K562 (cell line): ENCODE measurements at regions not wholly inside any gene's neighbourhood (a gene's known extent, or its start where the extent isn't known, plus 50 kb on each side); places are given as distances from the start of the nearest gene placed in this dataset.

Experiments
- ATAC-seq: fragments of 200-7000 bp; cut with Tn5 transposase; 3 replicates; pipeline ENCODE4 v1.9.1; 2020; ENCODE audit warnings: moderate library complexity
- BruUV-seq: library from RNA; stranded (reverse); fragments of 400-500 nt; replicated peaks from 2 replicates; lab custom pipeline; 2021; lab: Mats Ljungman, UMichigan
- CTCF ChIA-PET: fragments of 300-600 bp; formaldehyde crosslinking; extraction: SDS; loops from one replicate; lab custom pipeline; 2021; ENCODE audit warnings: low intra/inter-chr PET ratio; lab: Yijun Ruan, JAX
- POLR2A ChIA-PET: fragments of 300-600, 350-650 bp; sonication (Branson Sonifier 250); formaldehyde crosslinking; extraction: SDS; loops from one replicate; lab custom pipeline; 2021; ENCODE audit warnings: antibody characterized with exemption, inconsistent platforms; lab: Yijun Ruan, JAX
- DNase-seq, 4 experiments: peaks; one replicate each; pipeline versions ENCODE4 v3.0.0 to v3.0.0-alpha.2; 2011 to 2018; ENCODE audit warnings: low spot score in 3 of 4, mixed read lengths in 3 of 4; ENCODE audit errors: extremely low read depth in 1 of 4
- FAIRE-seq: peaks from 2 replicates; lab custom pipeline; 2011; peaks lifted over from hg19 to GRCh38; lab: Jason Lieb, UNC
- H2AFZ ChIP-seq: 2 replicates; pipeline ENCODE4 v1.6.0; 2011; ENCODE audit warnings: low read depth, low read length, control low read depth, inconsistent platforms
- H3K27ac ChIP-seq: fragments of 200-600 bp; 3 replicates; pipeline ENCODE4 v1.8.0; 2011; ENCODE audit warnings: low read depth, mild to moderate bottlenecking, control low read depth, inconsistent platforms, low read length, moderate library complexity, mixed read lengths; ENCODE audit errors: extremely low read depth
- H3K27me3 ChIP-seq, 2 experiments: fragments of 300-600 bp in 1 of 2; 2 replicates in 1 of 2; 3 replicates in 1 of 2; pipeline versions ENCODE4 v1.6.0 to v1.8.0; 2011; ENCODE audit warnings: inconsistent platforms in 2 of 2, low read length in 2 of 2, mild to moderate bottlenecking in 1 of 2, mixed read lengths in 1 of 2, moderate library complexity in 1 of 2; ENCODE audit not compliant: control insufficient read depth in 2 of 2, insufficient read depth in 2 of 2
- H3K36me3 ChIP-seq: fragments of 300-600 bp; 3 replicates; pipeline ENCODE4 v1.8.0; 2011; ENCODE audit warnings: mild to moderate bottlenecking, low read length, inconsistent platforms; ENCODE audit not compliant: control insufficient read depth, insufficient read depth
- H3K4me1 ChIP-seq, 2 experiments: fragments of 200-600 bp in 1 of 2; replicated peaks in 1 of 2; 2 replicates in 1 of 2; 3 replicates in 1 of 2; pipeline versions ENCODE4 v1.5.1 to v1.8.0; 2011; ENCODE audit warnings: inconsistent platforms in 2 of 2, low read length in 2 of 2, mild to moderate bottlenecking in 1 of 2, mixed read lengths in 1 of 2, moderate library complexity in 1 of 2; ENCODE audit not compliant: control insufficient read depth in 2 of 2, insufficient read depth in 2 of 2
- H3K4me2 ChIP-seq: 2 replicates; pipeline ENCODE4 v1.6.1; 2011; ENCODE audit warnings: low read length, control low read depth, inconsistent platforms, mixed read lengths; ENCODE audit not compliant: insufficient read depth
- H3K4me3 ChIP-seq: fragments of 200-600 bp; sonication (generic), shearing (Covaris generic); 2 replicates; pipeline ENCODE4 v1.5.1; 2016; ENCODE audit warnings: control low read depth, inconsistent platforms
- H3K79me2 ChIP-seq: fragments of 200-600 bp; 3 replicates; pipeline ENCODE4 v1.8.0; 2011; ENCODE audit warnings: low read length, inconsistent platforms; ENCODE audit not compliant: control insufficient read depth, insufficient read depth
- H3K9ac ChIP-seq, 2 experiments: 2 replicates each; pipeline versions ENCODE4 v1.6.0 to v1.6.1; 2011; ENCODE audit warnings: low read depth in 2 of 2, low read length in 2 of 2, control low read depth in 1 of 2, inconsistent platforms in 1 of 2, mild to moderate bottlenecking in 1 of 2, mixed read lengths in 1 of 2; ENCODE audit not compliant: insufficient read depth in 1 of 2
- H3K9me1 ChIP-seq: one replicate; pipeline ENCODE4 v1.6.0; 2011; ENCODE audit warnings: inconsistent platforms, mild to moderate bottlenecking, low read length, moderate library complexity; ENCODE audit not compliant: control insufficient read depth, insufficient read depth
- H3K9me3 ChIP-seq: replicated peaks from 2 replicates; pipeline ENCODE4 v1.5.1; 2011; ENCODE audit warnings: low read depth, low read length, inconsistent platforms; ENCODE audit not compliant: control insufficient read depth, insufficient read depth
- H4K20me1 ChIP-seq: replicated peaks from 2 replicates; pipeline ENCODE4 v1.6.1; 2011; ENCODE audit warnings: low read length, inconsistent platforms, mixed read lengths; ENCODE audit not compliant: control insufficient read depth, insufficient read depth
- CCAR2 ChIP-seq: fragments of 200-400 bp; formaldehyde crosslinking; IDR thresholded peaks from 2 replicates; pipeline ENCODE4 v1.6.1; 2017; ENCODE audit warnings: mild to moderate bottlenecking, low read depth, low read length
- IFI16 ChIP-seq: fragments of 250-450 bp; sonication (Bioruptor Pico); IDR thresholded peaks from 2 replicates; pipeline ENCODE4 v2.1.2; 2022; ENCODE audit warnings: mild to moderate bottlenecking, inconsistent platforms
- NR1H2 ChIP-seq: sonication (generic); formaldehyde crosslinking; IDR thresholded peaks from 2 replicates; pipeline ENCODE4 v1.4.0; 2020; ENCODE audit warnings: mild to moderate bottlenecking, missing genetic modification reagents
- RAD51 ChIP-seq: fragments of 450-650 bp; IDR thresholded peaks from 2 replicates; pipeline ENCODE4 v1.7.1; 2016; ENCODE audit warnings: low read depth, mild to moderate bottlenecking, borderline replicate concordance
- ZKSCAN1 ChIP-seq: fragments of 150-350 bp; IDR thresholded peaks from 2 replicates; pipeline ENCODE4 v1.6.1; 2016; ENCODE audit warnings: low read depth, low read length
- ZNF583 ChIP-seq: fragments of 250-450 bp; sonication (Bioruptor Pico); IDR thresholded peaks from 2 replicates; pipeline ENCODE4 v1.4.0; 2020
- WGBS: fragments of 100-300 bp; shearing (Covaris generic); methylation state at CpG from one replicate; pipeline ENCODE4 v1.1.6; 2016; ENCODE audit warnings: low coverage, mixed read lengths; ENCODE audit not compliant: insufficient coverage; ENCODE audit errors: missing lambda C conversion rate; 5-methylcytosine and 5-hydroxymethylcytosine counted together
- in situ Hi-C: fragments of 300-500 bp; cut with MboI; formaldehyde crosslinking; loops from 4 replicates; pipeline ENCODE4 v1.15.0; 2018; ENCODE audit warnings: inconsistent platforms, mixed read lengths
- intact Hi-C: fragments of 100-400 bp; cut with micrococcal nuclease; formaldehyde crosslinking; loops from 2 replicates; pipeline ENCODE4 v1.14.2; 2022
- TF ChIP-seq, protein P1 (sequence below): fragments of 450-650 bp; IDR thresholded peaks from 2 replicates; pipeline ENCODE4 v1.6.1; 2017; ENCODE audit warnings: antibody characterized with exemption

GRCh38 chr4:35709080-35709479 is 535.2 kb downstream of the ARAP2 start (continued):
- TF ChIP-seq CCAR2, result no peak

- no peak overlapping the region for H3K27ac ChIP-seq
- no TSS peak for BruUV-seq
- no peak for FAIRE-seq
Observed at GRCh38 chr4:35710343-35710742, 534.0 kb downstream of the ARAP2 start.

More at GRCh38 chr4:35710343-35710742, 534.0 kb downstream of the ARAP2 start:
- Histone ChIP-seq H3K27me3 (no peaks in the 10 kb centered on the region), H2AFZ (no peak overlapping the region), H3K36me3 (no peaks in the 10 kb centered on the region), H3K9ac (no peak overlapping the region), H3K4me1 (no peaks in the 10 kb centered on the region), H3K4me2 (no peak overlapping the region), H3K9me1 (no peaks in the 10 kb centered on the region)
- no peak for ATAC-seq
- 0% methylated on average over 2 of the region's 3 CpGs for WGBS
- CTCF ChIA-PET, result no interaction called here
- POLR2A ChIA-PET, result no interaction called here
- TF ChIP-seq ZKSCAN1 (no peak), ZNF583 (CRISPR knock-in tag) (no peak), NR1H2 (no peak), RAD51 (no peak), IFI16 (no peak)
- TF ChIP-seq, protein P1, sequence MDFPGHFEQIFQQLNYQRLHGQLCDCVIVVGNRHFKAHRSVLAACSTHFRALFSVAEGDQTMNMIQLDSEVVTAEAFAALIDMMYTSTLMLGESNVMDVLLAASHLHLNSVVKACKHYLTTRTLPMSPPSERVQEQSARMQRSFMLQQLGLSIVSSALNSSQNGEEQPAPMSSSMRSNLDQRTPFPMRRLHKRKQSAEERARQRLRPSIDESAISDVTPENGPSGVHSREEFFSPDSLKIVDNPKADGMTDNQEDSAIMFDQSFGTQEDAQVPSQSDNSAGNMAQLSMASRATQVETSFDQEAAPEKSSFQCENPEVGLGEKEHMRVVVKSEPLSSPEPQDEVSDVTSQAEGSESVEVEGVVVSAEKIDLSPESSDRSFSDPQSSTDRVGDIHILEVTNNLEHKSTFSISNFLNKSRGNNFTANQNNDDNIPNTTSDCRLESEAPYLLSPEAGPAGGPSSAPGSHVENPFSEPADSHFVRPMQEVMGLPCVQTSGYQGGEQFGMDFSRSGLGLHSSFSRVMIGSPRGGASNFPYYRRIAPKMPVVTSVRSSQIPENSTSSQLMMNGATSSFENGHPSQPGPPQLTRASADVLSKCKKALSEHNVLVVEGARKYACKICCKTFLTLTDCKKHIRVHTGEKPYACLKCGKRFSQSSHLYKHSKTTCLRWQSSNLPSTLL, result no peak
- TF ChIP-seq, all 486 proteins: peak for 0
- in situ Hi-C loops, result no loop called here
- intact Hi-C loops, result no loop called here
- no peak for DNase-seq
- Histone ChIP-seq H3K9me3 (no peaks in the 10 kb centered on the region; the same call in 1 of the 2 replicates), H3K79me2 (no peaks in the 10 kb centered on the region), H3K4me3 (no peak overlapping the region), H4K20me1 (no peaks in the 10 kb centered on the region)
